DND-41 (cell line): ENCODE measurements at regions not wholly inside any gene's neighbourhood (a gene's known extent, or its start where the extent isn't known, plus 50 kb on each side); places are given as distances from the start of the nearest gene placed in this dataset.

Experiments
- EZH2 ChIP-seq: IDR thresholded peaks from 3 replicates; pipeline ENCODE4 v1.6.1; 2012; ENCODE audit warnings: borderline replicate concordance, low read depth, mild to moderate bottlenecking, moderate library complexity, low read length, inconsistent platforms; ENCODE audit not compliant: severe bottlenecking
- TF ChIP-seq, protein P1 (sequence below): IDR thresholded peaks from 2 replicates; pipeline ENCODE4 v1.5.1; 2012; ENCODE audit warnings: borderline replicate concordance, low read length, moderate library complexity, mild to moderate bottlenecking; ENCODE audit not compliant: poor library complexity, severe bottlenecking; ENCODE audit errors: extremely low read depth

- TF ChIP-seq, protein P1, sequence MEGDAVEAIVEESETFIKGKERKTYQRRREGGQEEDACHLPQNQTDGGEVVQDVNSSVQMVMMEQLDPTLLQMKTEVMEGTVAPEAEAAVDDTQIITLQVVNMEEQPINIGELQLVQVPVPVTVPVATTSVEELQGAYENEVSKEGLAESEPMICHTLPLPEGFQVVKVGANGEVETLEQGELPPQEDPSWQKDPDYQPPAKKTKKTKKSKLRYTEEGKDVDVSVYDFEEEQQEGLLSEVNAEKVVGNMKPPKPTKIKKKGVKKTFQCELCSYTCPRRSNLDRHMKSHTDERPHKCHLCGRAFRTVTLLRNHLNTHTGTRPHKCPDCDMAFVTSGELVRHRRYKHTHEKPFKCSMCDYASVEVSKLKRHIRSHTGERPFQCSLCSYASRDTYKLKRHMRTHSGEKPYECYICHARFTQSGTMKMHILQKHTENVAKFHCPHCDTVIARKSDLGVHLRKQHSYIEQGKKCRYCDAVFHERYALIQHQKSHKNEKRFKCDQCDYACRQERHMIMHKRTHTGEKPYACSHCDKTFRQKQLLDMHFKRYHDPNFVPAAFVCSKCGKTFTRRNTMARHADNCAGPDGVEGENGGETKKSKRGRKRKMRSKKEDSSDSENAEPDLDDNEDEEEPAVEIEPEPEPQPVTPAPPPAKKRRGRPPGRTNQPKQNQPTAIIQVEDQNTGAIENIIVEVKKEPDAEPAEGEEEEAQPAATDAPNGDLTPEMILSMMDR = peak; percentile 46
- no peak for TF ChIP-seq EZH2
Observed at GRCh38 chr17:34178092-34178491, 77.0 kb upstream of the CCL2 start.
